ENCODE measurements at regions not wholly inside any gene's neighbourhood (a gene's known extent, or its start where the extent isn't known, plus 50 kb on each side); places are given as distances from the start of the nearest gene placed in this dataset.

DNA sequence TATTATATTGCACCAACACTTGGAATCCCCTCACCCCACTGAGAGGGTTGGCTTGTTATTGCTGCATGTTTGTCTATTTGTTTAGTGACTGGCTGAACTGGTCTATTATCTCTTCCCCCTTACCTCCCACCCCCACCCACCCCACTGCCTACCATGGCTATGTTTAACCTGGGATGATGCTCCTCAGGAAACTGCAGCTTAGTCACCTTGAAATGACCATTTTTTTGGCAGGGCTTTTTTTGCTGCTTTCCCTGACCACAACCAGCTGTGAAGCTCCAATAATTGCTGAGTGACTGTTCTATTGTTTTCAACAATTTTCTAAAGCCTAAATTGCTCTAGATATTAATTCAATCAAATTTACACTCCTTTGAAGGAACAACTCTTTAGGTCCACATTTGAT, 137.9 kb upstream of the CADM2 start:
- Histone ChIP-seq H3K9ac (ENCODE audit: low read depth, low read length) (no peak overlapping the region), H4K91ac (ENCODE audit: insufficient read depth, low read depth, low read length) (no peak overlapping the region), H3K27ac (ENCODE audit: insufficient read depth, low read length) (no peak overlapping the region), H4K20me1 (ENCODE audit: insufficient read depth, low read length) (no peaks in the 10 kb centered on the region), H3K14ac (replicated peaks; ENCODE audit: low read depth, low read length) (no peak overlapping the region), H3K9me3 (ENCODE audit: control insufficient read depth, insufficient read depth, low read length) (peaks cover 4% of the 10 kb centered on the region; the same call in 1 of the 2 replicates), H3K9me1 (ENCODE audit: insufficient read depth, low read length) (no peaks in the 10 kb centered on the region), H2BK15ac (ENCODE audit: low read depth, low read length) (no peak overlapping the region), H2BK5ac (ENCODE audit: low read depth, low read length, poor library complexity, severe bottlenecking) (no peak overlapping the region), H2BK20ac (ENCODE audit: low read depth, low read length) (no peak overlapping the region), H3K23ac (ENCODE audit: low read depth, low read length) (no peak overlapping the region), H2AK9ac (replicated peaks; ENCODE audit: low read depth, low read length, poor library complexity) (no peak overlapping the region), H3K27me3 (ENCODE audit: control insufficient read depth, insufficient read depth, low read length) (no peaks in the 10 kb centered on the region), H3K4me1 (ENCODE audit: control insufficient read depth, insufficient read depth, low read length) (no peaks in the 10 kb centered on the region), H3K4ac (ENCODE audit: low read depth, low read length) (no peak overlapping the region), H2AK5ac (ENCODE audit: low read depth, low read length) (no peak overlapping the region), H4K5ac (ENCODE audit: low read depth, low read length) (no peak overlapping the region), H3K36me3 (ENCODE audit: control insufficient read depth, insufficient read depth, low read length) (no peaks in the 10 kb centered on the region), H3K79me1 (ENCODE audit: low read depth in 1 of 2, low read length in 2 of 2) (no peaks in the 10 kb centered on the region), H3K4me2 (ENCODE audit: low read depth, low read length) (no peak overlapping the region), H3K18ac (ENCODE audit: low read depth, low read length) (no peak overlapping the region), H3K56ac (ENCODE audit: extremely low read depth, insufficient read depth, low read length) (no peak overlapping the region), H2AFZ (replicated peaks; ENCODE audit: low read length, poor library complexity) (no peak overlapping the region), H3K4me3 (ENCODE audit: insufficient read depth, low read depth, low read length) (no peak overlapping the region), H4K8ac (ENCODE audit: low read depth in 2 of 2, low read length in 2 of 2) (no peak overlapping the region), H2BK120ac (ENCODE audit: low read depth, low read length) (no peak overlapping the region)
- DNase-seq (no peak), ATAC-seq (ENCODE audit: low read depth) (no peak)
- ChIA-PET CTCF (no interaction called here), POLR2A (ENCODE audit: unreplicated experiment) (no interaction called here)
- intact Hi-C loops (cut with micrococcal nuclease) = no loop called here
- no TSS peak for BruUV-seq (replicated peaks)
- in situ Hi-C loops (cut with MboI; ENCODE audit: low sequenced_read_pairs) = no loop called here
- TF ChIP-seq MAZ (IDR thresholded peaks at IDR 0.05; ENCODE audit: borderline replicate concordance, low read depth, low read length) (no peak), MXI1 (IDR thresholded peaks at IDR 0.05; ENCODE audit: borderline replicate concordance, low read depth, low read length) (no peak), FOS (IDR thresholded peaks at IDR 0.05; ENCODE audit: low read depth, low read length) (no peak), CHD1 (IDR thresholded peaks at IDR 0.05; ENCODE audit: low read depth, low read length) (no peak)
- TF ChIP-seq, protein P1, sequence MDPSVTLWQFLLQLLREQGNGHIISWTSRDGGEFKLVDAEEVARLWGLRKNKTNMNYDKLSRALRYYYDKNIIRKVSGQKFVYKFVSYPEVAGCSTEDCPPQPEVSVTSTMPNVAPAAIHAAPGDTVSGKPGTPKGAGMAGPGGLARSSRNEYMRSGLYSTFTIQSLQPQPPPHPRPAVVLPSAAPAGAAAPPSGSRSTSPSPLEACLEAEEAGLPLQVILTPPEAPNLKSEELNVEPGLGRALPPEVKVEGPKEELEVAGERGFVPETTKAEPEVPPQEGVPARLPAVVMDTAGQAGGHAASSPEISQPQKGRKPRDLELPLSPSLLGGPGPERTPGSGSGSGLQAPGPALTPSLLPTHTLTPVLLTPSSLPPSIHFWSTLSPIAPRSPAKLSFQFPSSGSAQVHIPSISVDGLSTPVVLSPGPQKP (IDR thresholded peaks at IDR 0.05; ENCODE audit: borderline replicate concordance, low read depth, low read length) = no peak
- dilution Hi-C loops (cut with HindIII; ENCODE audit: low sequenced_read_pairs, unreplicated experiment) = no loop called here

Measured in IMR-90 (cell line).